WTC11 (cell line): ENCODE measurements at regions not wholly inside any gene's neighbourhood (a gene's known extent, or its start where the extent isn't known, plus 50 kb on each side); places are given as distances from the start of the nearest gene placed in this dataset.

Experiments used
- ATAC-seq: fragments of 200-7000 bp; cut with Tn5 transposase; 2 replicates; pipeline ENCODE4 v1.10.0; 2021; ENCODE audit warnings: mild to moderate bottlenecking, moderate library complexity
- CTCF ChIA-PET: fragments of 300-600 bp; sonication (Branson Sonifier 250); formaldehyde crosslinking; loops from one replicate; lab custom pipeline; 2021; ENCODE audit warnings: antibody characterized with exemption; lab: Charles Lee
- POLR2A ChIA-PET: fragments of 350-600 bp; sonication (Branson Sonifier 250); formaldehyde crosslinking; loops from one replicate; lab custom pipeline; 2021; ENCODE audit warnings: antibody characterized with exemption; lab: Charles Lee
- DNase-seq: peaks from one replicate; pipeline ENCODE4 v3.0.0; 2021; ENCODE audit warnings: low spot score
- H3K27ac Mint-ChIP-seq: 2 replicates; pipeline ENCODE4 v1.8.0; 2021; ENCODE audit warnings: mixed read lengths
- H3K27me3 Mint-ChIP-seq: 2 replicates; pipeline ENCODE4 v1.8.0; 2021; ENCODE audit warnings: low read depth, mild to moderate bottlenecking, moderate library complexity, mixed read lengths
- H3K36me3 Mint-ChIP-seq: 2 replicates; pipeline ENCODE4 v1.8.0; 2021; ENCODE audit warnings: mixed read lengths
- H3K4me1 Mint-ChIP-seq: 2 replicates; pipeline ENCODE4 v1.8.0; 2022; ENCODE audit warnings: mixed read lengths
- H3K4me3 Mint-ChIP-seq: 2 replicates; pipeline ENCODE4 v1.8.0; 2021; ENCODE audit warnings: mild to moderate bottlenecking, moderate library complexity, mixed read lengths
- H3K9me3 Mint-ChIP-seq: 2 replicates; pipeline ENCODE4 v1.8.0; 2021; ENCODE audit warnings: mixed read lengths
- CREB1 ChIP-seq: sonication (generic); formaldehyde crosslinking; IDR thresholded peaks from 2 replicates; pipeline ENCODE4 v1.8.0; 2023; ENCODE audit warnings: mild to moderate bottlenecking, missing genetic modification reagents
- E2F4 ChIP-seq: sonication (generic); formaldehyde crosslinking; IDR thresholded peaks from 2 replicates; pipeline ENCODE4 v1.8.1; 2022; ENCODE audit warnings: low read depth, mild to moderate bottlenecking, moderate library complexity, missing genetic modification reagents, borderline replicate concordance
- E2F5 ChIP-seq: sonication (generic); formaldehyde crosslinking; IDR thresholded peaks from 2 replicates; pipeline ENCODE4 v1.8.1; 2022; ENCODE audit warnings: mild to moderate bottlenecking, moderate library complexity, missing genetic modification reagents
- ELF4 ChIP-seq: sonication (generic); formaldehyde crosslinking; IDR thresholded peaks from 2 replicates; pipeline ENCODE4 v1.8.1; 2022; ENCODE audit warnings: low read depth, mild to moderate bottlenecking, moderate library complexity, missing genetic modification reagents
- EMX1 ChIP-seq: fragments of 250-450 bp; sonication (Bioruptor Pico); IDR thresholded peaks from 2 replicates; pipeline ENCODE4 v1.8.0; 2021; ENCODE audit warnings: mild to moderate bottlenecking
- ERG ChIP-seq: fragments of 250-450 bp; sonication (Bioruptor Pico); IDR thresholded peaks from 2 replicates; pipeline ENCODE4 v1.8.0; 2021; ENCODE audit warnings: mild to moderate bottlenecking
- ETV6 ChIP-seq: sonication (generic); formaldehyde crosslinking; IDR thresholded peaks from 2 replicates; pipeline ENCODE4 v1.8.1; 2022; ENCODE audit warnings: mild to moderate bottlenecking, missing genetic modification reagents
- JAZF1 ChIP-seq: fragments of 250-450 bp; sonication (Bioruptor Pico); IDR thresholded peaks from 2 replicates; pipeline ENCODE4 v1.9.0; 2021; ENCODE audit warnings: moderate library complexity, mild to moderate bottlenecking, inconsistent platforms
- MYBL2 ChIP-seq: sonication (generic); formaldehyde crosslinking; IDR thresholded peaks from 2 replicates; pipeline ENCODE4 v1.8.1; 2023; ENCODE audit warnings: mild to moderate bottlenecking, moderate library complexity, missing genetic modification reagents
- NFATC4 ChIP-seq: fragments of 250-450 bp; sonication (Bioruptor Pico); IDR thresholded peaks from 2 replicates; pipeline ENCODE4 v1.9.0; 2021; ENCODE audit warnings: mild to moderate bottlenecking
- NR1H2 ChIP-seq: sonication (generic); formaldehyde crosslinking; IDR thresholded peaks from 2 replicates; pipeline ENCODE4 v1.9.0; 2021; ENCODE audit warnings: mild to moderate bottlenecking, moderate library complexity, missing genetic modification reagents
- NR2C2 ChIP-seq: sonication (generic); formaldehyde crosslinking; IDR thresholded peaks from 2 replicates; pipeline ENCODE4 v1.8.0; 2022; ENCODE audit warnings: mild to moderate bottlenecking, missing genetic modification reagents
- RELA ChIP-seq: sonication (generic); formaldehyde crosslinking; IDR thresholded peaks from 2 replicates; pipeline ENCODE4 v1.8.1; 2022; ENCODE audit warnings: missing genetic modification reagents, mild to moderate bottlenecking, borderline replicate concordance
- SMAD3 ChIP-seq: sonication (generic); formaldehyde crosslinking; IDR thresholded peaks from 2 replicates; pipeline ENCODE4 v1.8.0; 2022; ENCODE audit warnings: missing genetic modification reagents, mild to moderate bottlenecking, borderline replicate concordance
- SMAD4 ChIP-seq: sonication (generic); formaldehyde crosslinking; IDR thresholded peaks from 2 replicates; pipeline ENCODE4 v1.8.0; 2022; ENCODE audit warnings: mild to moderate bottlenecking, missing genetic modification reagents
- USF1 ChIP-seq: sonication (generic); formaldehyde crosslinking; IDR thresholded peaks from 2 replicates; pipeline ENCODE4 v1.8.0; 2022; ENCODE audit warnings: mild to moderate bottlenecking, missing genetic modification reagents
- ZBTB43 ChIP-seq: sonication (generic); formaldehyde crosslinking; IDR thresholded peaks from 2 replicates; pipeline ENCODE4 v1.8.1; 2023; ENCODE audit warnings: mild to moderate bottlenecking, missing genetic modification reagents
- ZNF138 ChIP-seq: sonication (generic); formaldehyde crosslinking; conservative IDR thresholded peaks from 2 replicates; pipeline ENCODE4 v1.8.1; 2022; ENCODE audit warnings: mild to moderate bottlenecking, moderate library complexity, missing genetic modification reagents
- ZNF232 ChIP-seq: sonication (generic); formaldehyde crosslinking; IDR thresholded peaks from 2 replicates; pipeline ENCODE4 v1.8.0; 2022; ENCODE audit warnings: mild to moderate bottlenecking, missing genetic modification reagents
- ZNF263 ChIP-seq: sonication (generic); formaldehyde crosslinking; IDR thresholded peaks from 2 replicates; pipeline ENCODE4 v1.8.1; 2022; ENCODE audit warnings: low read depth, mild to moderate bottlenecking, moderate library complexity, missing genetic modification reagents
- ZNF281 ChIP-seq: sonication (generic); formaldehyde crosslinking; IDR thresholded peaks from 2 replicates; pipeline ENCODE4 v1.8.0; 2023; ENCODE audit warnings: mild to moderate bottlenecking, missing genetic modification reagents
- ZNF317 ChIP-seq: sonication (generic); formaldehyde crosslinking; IDR thresholded peaks from 2 replicates; pipeline ENCODE4 v1.8.1; 2023; ENCODE audit warnings: low read depth, mild to moderate bottlenecking, moderate library complexity, missing genetic modification reagents, borderline replicate concordance
- ZNF423 ChIP-seq: fragments of 250-450 bp; sonication (Bioruptor Pico); IDR thresholded peaks from 2 replicates; pipeline ENCODE4 v2.1.2; 2022; ENCODE audit warnings: mild to moderate bottlenecking, moderate library complexity
- ZNF512 ChIP-seq: sonication (generic); formaldehyde crosslinking; IDR thresholded peaks from 2 replicates; pipeline ENCODE4 v1.8.1; 2022; ENCODE audit warnings: missing genetic modification reagents, borderline replicate concordance
- ZSCAN18 ChIP-seq: fragments of 250-450 bp; sonication (Bioruptor Pico); IDR thresholded peaks from 2 replicates; pipeline ENCODE4 v2.1.2; 2022; ENCODE audit warnings: mild to moderate bottlenecking, moderate library complexity

GRCh38 chr16:51510416-51510815 lies 359.3 kb upstream of the SALL1 start:
- Mint-ChIP-seq H3K27ac (no peak overlapping the region), H3K4me1 (no peaks in the 10 kb centered on the region), H3K9me3 (peaks cover 24% of the 10 kb centered on the region), H3K4me3 (no peak overlapping the region), H3K27me3 (no peaks in the 10 kb centered on the region; the same call in none of the 2 replicates), H3K36me3 (peaks cover 18% of the 10 kb centered on the region)
- ATAC-seq: no peak
- ChIA-PET POLR2A (no interaction called here), CTCF (no interaction called here)
- no peak for DNase-seq
- TF ChIP-seq NR2C2 (CRISPR knock-in tag) (no peak), ETV6 (CRISPR knock-in tag) (no peak), NR1H2 (CRISPR knock-in tag) (no peak), RELA (no peak), ZNF232 (CRISPR knock-in tag) (no peak), SMAD3 (CRISPR knock-in tag) (no peak), ZNF512 (CRISPR knock-in tag) (no peak), JAZF1 (CRISPR knock-in tag) (no peak), ZNF317 (CRISPR knock-in tag) (no peak), NFATC4 (CRISPR knock-in tag) (no peak), MYBL2 (CRISPR knock-in tag) (no peak), ZNF138 (CRISPR knock-in tag) (no peak), ELF4 (no peak), ERG (no peak), E2F5 (CRISPR knock-in tag) (no peak), CREB1 (no peak), ZNF423 (CRISPR knock-in tag) (no peak)

- no peak for DNase-seq
- no peak for ATAC-seq
- H3K36me3 Mint-ChIP-seq: peaks cover 18% of the 10 kb centered on the region
- CTCF ChIA-PET: no interaction called here
- TF ChIP-seq ZSCAN18 (CRISPR knock-in tag) (no peak), E2F5 (CRISPR knock-in tag) (no peak), E2F4 (CRISPR knock-in tag) (no peak), ZBTB43 (CRISPR knock-in tag) (no peak), EMX1 (no peak), CREB1 (no peak), ZNF281 (CRISPR knock-in tag) (no peak), USF1 (CRISPR knock-in tag) (no peak), ZNF138 (CRISPR knock-in tag) (no peak), SMAD4 (CRISPR knock-in tag) (no peak), ZNF263 (CRISPR knock-in tag) (no peak)
- TF ChIP-seq, all 79 proteins: peak for 0
- Mint-ChIP-seq H3K4me1 (no peaks in the 10 kb centered on the region), H3K4me3 (no peak overlapping the region), H3K27ac (no peak overlapping the region), H3K27me3 (no peaks in the 10 kb centered on the region; the same call in 1 of the 2 replicates), H3K9me3 (peaks cover 24% of the 10 kb centered on the region)
- POLR2A ChIA-PET: no interaction called here
Observed at GRCh38 chr16:51509336-51509735, 358.3 kb upstream of the SALL1 start.
